ENCODE measurements at regions not wholly inside any gene's neighbourhood (a gene's known extent, or its start where the extent isn't known, plus 50 kb on each side); places are given as distances from the start of the nearest gene placed in this dataset.

- WGBS, 5 donors, result 55 to 70% (median 63%) methylated on average over 3 of the region's 3 CpGs
- intact Hi-C loops (cut with DNase I; ENCODE audit: low total_unique reads), result no loop called here
These were observed 477.7 kb downstream of the PDGFC start for GRCh38 chr4:156493858-156494257.

GRCh38 chr4:156487107-156487506 lies 484.5 kb downstream of the PDGFC start:
- 88 to 94% (median 91%) methylated on average over 6 of the region's 6 CpGs for WGBS, 5 donors
- intact Hi-C loops (cut with DNase I; ENCODE audit: low total_unique reads), result no loop called here
- TF ChIP-seq POLR2AphosphoS5 (IDR thresholded peaks at IDR 0.05), result no peak
- TF ChIP-seq CTCF (IDR thresholded peaks at IDR 0.05 in 8 of 11, conservative IDR thresholded peaks at IDR 0.05 in 3 of 11), result no peak
- no peak for TF ChIP-seq POLR2A (IDR thresholded peaks at IDR 0.05)
- Histone ChIP-seq H3K4me1 (no peaks in the 10 kb centered on the region), H3K9me3 (no peaks in the 10 kb centered on the region), H3K36me3 (no peaks in the 10 kb centered on the region), H3K4me3 (no peak overlapping the region), H3K27me3 (replicated peaks in 1 of 7) (no peaks in the 10 kb centered on the region), H3K27ac (no peak overlapping the region)
- no peak for DNase-seq

More at GRCh38 chr4:156493858-156494257, 477.7 kb downstream of the PDGFC start:
- Histone ChIP-seq H3K4me1 (no peaks in the 10 kb centered on the region), H3K27me3 (replicated peaks in 1 of 7) (no peaks in the 10 kb centered on the region), H3K36me3 (no peaks in the 10 kb centered on the region), H3K27ac (no peak overlapping the region), H3K4me3 (no peak overlapping the region), H3K9me3 (no peaks in the 10 kb centered on the region)
- TF ChIP-seq POLR2AphosphoS5 (IDR thresholded peaks at IDR 0.05) (no peak), POLR2A (IDR thresholded peaks at IDR 0.05) (no peak), CTCF (IDR thresholded peaks at IDR 0.05 in 8 of 11, conservative IDR thresholded peaks at IDR 0.05 in 3 of 11) (no peak)
- no peak for DNase-seq

DNA sequence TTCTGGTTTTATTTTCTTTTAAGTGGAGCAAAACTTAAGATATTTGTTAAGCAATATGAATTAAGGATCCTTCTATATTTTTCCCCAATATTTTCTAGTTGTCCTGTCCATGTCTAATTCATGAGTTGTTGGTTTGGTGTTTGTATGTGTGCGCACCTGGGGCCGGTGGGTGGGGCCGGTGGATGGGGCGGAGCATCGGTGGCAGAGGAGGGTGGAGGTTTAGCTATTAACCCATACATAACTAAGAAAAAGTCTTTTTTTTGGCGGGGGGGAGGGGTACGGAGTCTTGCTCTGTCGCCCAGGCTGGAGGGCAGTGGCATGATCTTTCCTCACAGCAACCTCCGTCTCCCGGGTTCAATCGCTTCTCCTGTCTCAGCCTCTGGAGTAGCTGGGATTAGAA lies 489.8 kb downstream of the PDGFC start:
- WGBS, 5 donors, result 91 to 95% (median 93%) methylated on average over 11 of the region's 11 CpGs
- intact Hi-C loops (cut with DNase I; ENCODE audit: low total_unique reads), result no loop called here
- Histone ChIP-seq H3K9me3 (no peaks in the 10 kb centered on the region), H3K4me1 (no peaks in the 10 kb centered on the region), H3K27me3 (replicated peaks in 1 of 7) (no peaks in the 10 kb centered on the region), H3K4me3 (no peak overlapping the region), H3K27ac (no peak overlapping the region), H3K36me3 (no peaks in the 10 kb centered on the region)
- DNase-seq, result no peak
- no peak for TF ChIP-seq CTCF (IDR thresholded peaks at IDR 0.05 in 8 of 11, conservative IDR thresholded peaks at IDR 0.05 in 3 of 11)

GRCh38 chr4:156477636-156478035 lies 494.0 kb downstream of the PDGFC start:
- no peaks in the 10 kb centered on the region for H3K36me3 ChIP-seq
- H3K9me3 ChIP-seq, result no peaks in the 10 kb centered on the region
- no peaks in the 10 kb centered on the region for H3K27me3 ChIP-seq (replicated peaks in 1 of 7)
- H3K4me1 ChIP-seq, result no peaks in the 10 kb centered on the region
- intact Hi-C loops (cut with DNase I; ENCODE audit: low total_unique reads), result no loop called here
- 13 to 37% (median 28%) methylated on average over 2 of the region's 2 CpGs for WGBS, 5 donors
- H3K4me3 ChIP-seq, result no peak overlapping the region
- H3K27ac ChIP-seq, result no peak overlapping the region
- TF ChIP-seq POLR2AphosphoS5 (IDR thresholded peaks at IDR 0.05) (no peak), POLR2A (IDR thresholded peaks at IDR 0.05) (no peak), CTCF (IDR thresholded peaks at IDR 0.05 in 8 of 11, conservative IDR thresholded peaks at IDR 0.05 in 3 of 11) (no peak)
- no peak for DNase-seq

Data from spleen (tissue), 11 donors.